ENCODE measurements at regions not wholly inside any gene's neighbourhood (a gene's known extent, or its start where the extent isn't known, plus 50 kb on each side); places are given as distances from the start of the nearest gene placed in this dataset.

DNA sequence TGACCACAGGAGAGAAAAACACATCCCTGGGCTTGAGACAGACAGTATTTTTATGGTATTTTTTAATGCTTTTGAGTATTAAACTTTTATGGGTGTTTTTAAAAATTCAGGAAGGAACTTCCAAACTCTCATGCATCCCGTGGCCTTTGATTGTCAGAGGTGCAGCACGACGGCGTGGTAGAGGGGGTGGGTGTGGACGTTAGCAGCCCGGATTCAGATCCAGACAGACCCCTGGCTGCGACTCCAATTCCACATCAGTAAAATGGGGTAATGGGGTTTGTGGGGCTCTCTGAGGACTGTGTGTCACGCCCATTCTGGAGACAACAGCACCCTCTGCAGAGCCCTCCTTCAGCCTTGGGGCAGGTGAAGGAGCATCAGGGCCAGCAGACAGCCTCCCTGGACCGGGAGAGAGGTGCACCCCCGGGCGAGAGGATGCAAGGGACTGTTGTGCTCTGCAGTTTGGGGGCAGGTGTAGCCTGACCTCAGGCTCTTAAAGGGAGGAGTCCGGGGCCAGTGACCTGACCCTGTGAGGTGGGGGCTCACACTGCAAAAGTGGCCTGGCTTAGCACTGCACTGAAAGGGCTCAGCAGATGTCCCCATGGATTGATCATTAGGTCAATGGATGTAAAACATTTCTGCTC lies 1024.3 kb downstream of the TBC1D22A start:
- no peaks in the 10 kb centered on the region for H3F3A ChIP-seq (ENCODE audit: control insufficient read depth, insufficient read depth)
- H3K4me2 ChIP-seq (ENCODE audit: low read length) = no peak overlapping the region
- TF ChIP-seq, protein P1, sequence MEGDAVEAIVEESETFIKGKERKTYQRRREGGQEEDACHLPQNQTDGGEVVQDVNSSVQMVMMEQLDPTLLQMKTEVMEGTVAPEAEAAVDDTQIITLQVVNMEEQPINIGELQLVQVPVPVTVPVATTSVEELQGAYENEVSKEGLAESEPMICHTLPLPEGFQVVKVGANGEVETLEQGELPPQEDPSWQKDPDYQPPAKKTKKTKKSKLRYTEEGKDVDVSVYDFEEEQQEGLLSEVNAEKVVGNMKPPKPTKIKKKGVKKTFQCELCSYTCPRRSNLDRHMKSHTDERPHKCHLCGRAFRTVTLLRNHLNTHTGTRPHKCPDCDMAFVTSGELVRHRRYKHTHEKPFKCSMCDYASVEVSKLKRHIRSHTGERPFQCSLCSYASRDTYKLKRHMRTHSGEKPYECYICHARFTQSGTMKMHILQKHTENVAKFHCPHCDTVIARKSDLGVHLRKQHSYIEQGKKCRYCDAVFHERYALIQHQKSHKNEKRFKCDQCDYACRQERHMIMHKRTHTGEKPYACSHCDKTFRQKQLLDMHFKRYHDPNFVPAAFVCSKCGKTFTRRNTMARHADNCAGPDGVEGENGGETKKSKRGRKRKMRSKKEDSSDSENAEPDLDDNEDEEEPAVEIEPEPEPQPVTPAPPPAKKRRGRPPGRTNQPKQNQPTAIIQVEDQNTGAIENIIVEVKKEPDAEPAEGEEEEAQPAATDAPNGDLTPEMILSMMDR (IDR thresholded peaks at IDR 0.05; ENCODE audit: low read depth, low read length, poor library complexity, severe bottlenecking) = no peak
- no peak for TF ChIP-seq EZH2phosphoT487 (IDR thresholded peaks at IDR 0.05; ENCODE audit: borderline replicate concordance, low read length)
- H3K4me3 ChIP-seq (ENCODE audit: low read length) = no peak overlapping the region
- no peaks in the 10 kb centered on the region for H3K79me2 ChIP-seq (ENCODE audit: control insufficient read depth, low read length)
- peaks cover 10% of the 10 kb centered on the region; the same call in 1 of the 2 replicates for H3K9me3 ChIP-seq (ENCODE audit: control insufficient read depth, insufficient read depth, low read length)
- no peaks in the 10 kb centered on the region for H3K36me3 ChIP-seq (ENCODE audit: control insufficient read depth, low read length)
- no peaks in the 10 kb centered on the region for H3K9me2 ChIP-seq (replicated peaks; ENCODE audit: control insufficient read depth, low read length)
- no peaks in the 10 kb centered on the region for H3K4me1 ChIP-seq (ENCODE audit: control insufficient read depth, low read length)
- H3K27ac ChIP-seq (ENCODE audit: low read depth, low read length) = no peak overlapping the region
- no peaks in the 10 kb centered on the region for H4K20me1 ChIP-seq (ENCODE audit: control insufficient read depth, insufficient read depth, low read depth, low read length)
- peaks cover 3% of the 10 kb centered on the region; the same call in 1 of the 2 replicates for H3K27me3 ChIP-seq (ENCODE audit: control insufficient read depth, low read length)

DNA sequence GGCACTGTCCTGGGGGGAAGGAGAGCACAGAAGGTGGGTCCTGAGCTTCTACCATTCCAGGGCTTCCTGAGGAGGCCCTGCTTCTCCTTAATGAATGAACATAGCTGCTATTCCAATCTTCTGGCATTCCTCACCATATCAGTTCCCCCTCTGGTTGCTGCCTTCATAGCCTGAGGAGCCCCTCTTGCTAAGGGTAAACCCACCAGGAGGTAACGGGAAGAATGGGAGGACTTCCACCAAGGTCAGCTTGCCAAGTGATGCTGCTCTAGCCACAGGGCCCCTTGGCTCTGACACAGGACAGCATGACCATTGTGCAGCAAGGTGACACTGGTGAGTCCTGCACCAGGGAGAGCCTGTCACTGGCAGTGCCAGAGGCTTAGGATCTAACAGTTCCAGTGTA lies 1022.5 kb downstream of the TBC1D22A start:
- H3K9me2 ChIP-seq (replicated peaks; ENCODE audit: control insufficient read depth, low read length) = no peaks in the 10 kb centered on the region
- H3K9me3 ChIP-seq (ENCODE audit: control insufficient read depth, insufficient read depth, low read length) = peaks cover 10% of the 10 kb centered on the region; the same call in 1 of the 2 replicates
- H3K4me3 ChIP-seq (ENCODE audit: low read length) = no peak overlapping the region
- no peaks in the 10 kb centered on the region for H3K4me1 ChIP-seq (ENCODE audit: control insufficient read depth, low read length)
- H3K27ac ChIP-seq (ENCODE audit: low read depth, low read length) = no peak overlapping the region
- no peaks in the 10 kb centered on the region for H3K36me3 ChIP-seq (ENCODE audit: control insufficient read depth, low read length)
- H3F3A ChIP-seq (ENCODE audit: control insufficient read depth, insufficient read depth) = no peaks in the 10 kb centered on the region
- H3K27me3 ChIP-seq (ENCODE audit: control insufficient read depth, low read length) = peaks cover 3% of the 10 kb centered on the region; the same call in 1 of the 2 replicates
- no peaks in the 10 kb centered on the region for H3K79me2 ChIP-seq (ENCODE audit: control insufficient read depth, low read length)
- TF ChIP-seq EZH2phosphoT487 (IDR thresholded peaks at IDR 0.05; ENCODE audit: borderline replicate concordance, low read length) = no peak
- TF ChIP-seq, protein P1 (IDR thresholded peaks at IDR 0.05; ENCODE audit: low read depth, low read length, poor library complexity, severe bottlenecking) = no peak
- no peak overlapping the region for H3K4me2 ChIP-seq (ENCODE audit: low read length)
- H4K20me1 ChIP-seq (ENCODE audit: control insufficient read depth, insufficient read depth, low read depth, low read length) = no peaks in the 10 kb centered on the region

DNA sequence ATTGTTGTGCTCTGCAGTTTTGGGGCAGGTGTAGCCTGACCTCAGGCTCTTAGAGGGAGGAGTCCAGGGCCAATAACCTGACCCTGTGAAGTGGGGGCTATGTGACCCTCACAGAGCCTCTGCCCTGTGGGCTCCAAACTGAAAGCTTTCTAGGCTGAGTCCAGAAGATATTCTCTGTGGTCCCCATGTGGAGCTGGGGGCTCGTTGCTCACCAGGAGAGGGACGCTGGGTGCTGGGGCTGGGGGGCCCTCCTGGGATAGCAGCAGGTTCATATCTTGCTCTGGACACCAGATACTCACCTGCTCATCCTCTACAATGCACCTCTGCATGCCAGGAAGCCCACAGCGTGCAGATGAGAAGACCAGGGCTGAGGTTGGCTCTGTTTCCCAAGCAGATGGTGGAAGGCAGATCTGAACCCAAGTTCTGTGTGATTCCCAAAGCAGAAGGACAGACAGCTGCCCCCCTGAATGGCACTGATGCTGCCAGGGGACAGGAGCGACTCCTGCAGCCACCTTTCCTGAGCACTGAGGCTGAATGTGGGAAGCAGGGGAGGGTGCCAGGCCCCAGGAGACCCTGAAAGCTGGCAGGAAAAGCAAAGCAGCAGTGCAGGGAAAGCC lies 1022.0 kb downstream of the TBC1D22A start:
- no peak overlapping the region for H3K4me2 ChIP-seq (ENCODE audit: low read length)
- H3K4me1 ChIP-seq (ENCODE audit: control insufficient read depth, low read length) = no peaks in the 10 kb centered on the region
- no peaks in the 10 kb centered on the region for H3K79me2 ChIP-seq (ENCODE audit: control insufficient read depth, low read length)
- H3K27me3 ChIP-seq (ENCODE audit: control insufficient read depth, low read length) = peaks cover 3% of the 10 kb centered on the region; the same call in 1 of the 2 replicates
- H3K9me2 ChIP-seq (replicated peaks; ENCODE audit: control insufficient read depth, low read length) = no peaks in the 10 kb centered on the region
- no peaks in the 10 kb centered on the region for H3K36me3 ChIP-seq (ENCODE audit: control insufficient read depth, low read length)
- TF ChIP-seq, protein P1 (IDR thresholded peaks at IDR 0.05; ENCODE audit: low read depth, low read length, poor library complexity, severe bottlenecking) = no peak
- TF ChIP-seq EZH2phosphoT487 (IDR thresholded peaks at IDR 0.05; ENCODE audit: borderline replicate concordance, low read length) = no peak
- H3K27ac ChIP-seq (ENCODE audit: low read depth, low read length) = no peak overlapping the region
- H4K20me1 ChIP-seq (ENCODE audit: control insufficient read depth, insufficient read depth, low read depth, low read length) = no peaks in the 10 kb centered on the region
- no peak overlapping the region for H3K4me3 ChIP-seq (ENCODE audit: low read length)
- H3F3A ChIP-seq (ENCODE audit: control insufficient read depth, insufficient read depth) = no peaks in the 10 kb centered on the region
- H3K9me3 ChIP-seq (ENCODE audit: control insufficient read depth, insufficient read depth, low read length) = peaks cover 10% of the 10 kb centered on the region; the same call in 1 of the 2 replicates
